ENCODE measurements at regions not wholly inside any gene's neighbourhood (a gene's known extent, or its start where the extent isn't known, plus 50 kb on each side); places are given as distances from the start of the nearest gene placed in this dataset.

GRCh38 chr15:37865687-37866086, 68.8 kb upstream of the TMCO5A start:
- no peak overlapping the region for H3K9ac ChIP-seq (ENCODE audit: low read depth, low read length)
- H4K20me1 ChIP-seq (ENCODE audit: insufficient read depth, low read length), result no peaks in the 10 kb centered on the region
- no peaks in the 10 kb centered on the region for H3K9me3 ChIP-seq (ENCODE audit: insufficient read depth, low read length, severe bottlenecking)
- H3K27me3 ChIP-seq (ENCODE audit: insufficient read depth, low read length, poor library complexity), result no peaks in the 10 kb centered on the region
- H2AFZ ChIP-seq (ENCODE audit: low read depth, low read length), result no peak overlapping the region
- H3K4me3 ChIP-seq (ENCODE audit: low read depth in 1 of 2, low read length in 2 of 2), result no peak overlapping the region
- H3K36me3 ChIP-seq (ENCODE audit: insufficient read depth, low read length), result no peaks in the 10 kb centered on the region
- H3K27ac ChIP-seq (ENCODE audit: low read length), result no peak overlapping the region
- TF ChIP-seq EZH2 (IDR thresholded peaks at IDR 0.05; ENCODE audit: borderline replicate concordance, low read depth, low read length, severe bottlenecking) (no peak), CTCF (IDR thresholded peaks at IDR 0.05; ENCODE audit: borderline replicate concordance, extremely low read depth, low read length, poor library complexity, severe bottlenecking) (no peak)
- no peak overlapping the region for H3K4me2 ChIP-seq (ENCODE audit: insufficient read depth, low read length)
- DNase-seq (no peak), ATAC-seq (ENCODE audit: insufficient read depth, low read depth) (no peak)
- no peaks in the 10 kb centered on the region for H3K79me2 ChIP-seq (ENCODE audit: insufficient read depth, low read length)
- H3K4me1 ChIP-seq (ENCODE audit: insufficient read depth, low read length), result no peaks in the 10 kb centered on the region

- H3K36me3 ChIP-seq (ENCODE audit: insufficient read depth, low read length), result no peaks in the 10 kb centered on the region
- DNase-seq (no peak), ATAC-seq (ENCODE audit: insufficient read depth, low read depth) (no peak)
- no peak overlapping the region for H3K4me2 ChIP-seq (ENCODE audit: insufficient read depth, low read length)
- H3K9ac ChIP-seq (ENCODE audit: low read depth, low read length), result no peak overlapping the region
- no peaks in the 10 kb centered on the region for H3K79me2 ChIP-seq (ENCODE audit: insufficient read depth, low read length)
- no peaks in the 10 kb centered on the region for H3K9me3 ChIP-seq (ENCODE audit: insufficient read depth, low read length, severe bottlenecking)
- no peaks in the 10 kb centered on the region for H4K20me1 ChIP-seq (ENCODE audit: insufficient read depth, low read length)
- no peaks in the 10 kb centered on the region for H3K27me3 ChIP-seq (ENCODE audit: insufficient read depth, low read length, poor library complexity)
- H3K4me1 ChIP-seq (ENCODE audit: insufficient read depth, low read length), result no peaks in the 10 kb centered on the region
- no peak overlapping the region for H2AFZ ChIP-seq (ENCODE audit: low read depth, low read length)
- no peak overlapping the region for H3K27ac ChIP-seq (ENCODE audit: low read length)
- H3K4me3 ChIP-seq (ENCODE audit: low read depth in 1 of 2, low read length in 2 of 2), result no peak overlapping the region
- TF ChIP-seq CTCF (IDR thresholded peaks at IDR 0.05; ENCODE audit: borderline replicate concordance, extremely low read depth, low read length, poor library complexity, severe bottlenecking) (no peak), EZH2 (IDR thresholded peaks at IDR 0.05; ENCODE audit: borderline replicate concordance, low read depth, low read length, severe bottlenecking) (no peak)
These were observed 63.7 kb upstream of the TMCO5A start for GRCh38 chr15:37870711-37871110.

GRCh38 chr15:37872661-37873060, 61.8 kb upstream of the TMCO5A start:
- no peaks in the 10 kb centered on the region for H3K36me3 ChIP-seq (ENCODE audit: insufficient read depth, low read length)
- DNase-seq, result no peak
- no peak overlapping the region for H3K27ac ChIP-seq (ENCODE audit: low read length)
- H3K4me3 ChIP-seq (ENCODE audit: low read depth in 1 of 2, low read length in 2 of 2), result no peak overlapping the region
- no peak for ATAC-seq (ENCODE audit: insufficient read depth, low read depth)
- no peak overlapping the region for H2AFZ ChIP-seq (ENCODE audit: low read depth, low read length)
- no peak overlapping the region for H3K9ac ChIP-seq (ENCODE audit: low read depth, low read length)
- H3K9me3 ChIP-seq (ENCODE audit: insufficient read depth, low read length, severe bottlenecking), result no peaks in the 10 kb centered on the region
- no peaks in the 10 kb centered on the region for H3K79me2 ChIP-seq (ENCODE audit: insufficient read depth, low read length)
- H3K27me3 ChIP-seq (ENCODE audit: insufficient read depth, low read length, poor library complexity), result no peaks in the 10 kb centered on the region
- H4K20me1 ChIP-seq (ENCODE audit: insufficient read depth, low read length), result no peaks in the 10 kb centered on the region
- no peaks in the 10 kb centered on the region for H3K4me1 ChIP-seq (ENCODE audit: insufficient read depth, low read length)
- TF ChIP-seq CTCF (IDR thresholded peaks at IDR 0.05; ENCODE audit: borderline replicate concordance, extremely low read depth, low read length, poor library complexity, severe bottlenecking) (no peak), EZH2 (IDR thresholded peaks at IDR 0.05; ENCODE audit: borderline replicate concordance, low read depth, low read length, severe bottlenecking) (no peak)
- H3K4me2 ChIP-seq (ENCODE audit: insufficient read depth, low read length), result no peak overlapping the region

- Histone ChIP-seq H3K9me3 (ENCODE audit: insufficient read depth, low read length, severe bottlenecking) (no peaks in the 10 kb centered on the region), H3K4me2 (ENCODE audit: insufficient read depth, low read length) (no peak overlapping the region), H3K4me3 (ENCODE audit: low read depth in 1 of 2, low read length in 2 of 2) (no peak overlapping the region), H4K20me1 (ENCODE audit: insufficient read depth, low read length) (no peaks in the 10 kb centered on the region), H2AFZ (ENCODE audit: low read depth, low read length) (no peak overlapping the region), H3K79me2 (ENCODE audit: insufficient read depth, low read length) (no peaks in the 10 kb centered on the region), H3K27me3 (ENCODE audit: insufficient read depth, low read length, poor library complexity) (no peaks in the 10 kb centered on the region), H3K27ac (ENCODE audit: low read length) (no peak overlapping the region), H3K9ac (ENCODE audit: low read depth, low read length) (no peak overlapping the region), H3K4me1 (ENCODE audit: insufficient read depth, low read length) (no peaks in the 10 kb centered on the region), H3K36me3 (ENCODE audit: insufficient read depth, low read length) (no peaks in the 10 kb centered on the region)
- DNase-seq, result no peak
- no peak for ATAC-seq (ENCODE audit: insufficient read depth, low read depth)
- TF ChIP-seq EZH2 (IDR thresholded peaks at IDR 0.05; ENCODE audit: borderline replicate concordance, low read depth, low read length, severe bottlenecking) (no peak), CTCF (IDR thresholded peaks at IDR 0.05; ENCODE audit: borderline replicate concordance, extremely low read depth, low read length, poor library complexity, severe bottlenecking) (no peak)
These were observed 61.1 kb upstream of the TMCO5A start for GRCh38 chr15:37873336-37873735.
